Neural cell (in vitro differentiated cells): ENCODE measurements at regions not wholly inside any gene's neighbourhood (a gene's known extent, or its start where the extent isn't known, plus 50 kb on each side); places are given as distances from the start of the nearest gene placed in this dataset.

Experiments
- H2AFZ ChIP-seq: fragments of 200-600, 300-800 bp; sonication (generic), shearing (Covaris generic); 2 replicates; pipeline ENCODE4 v1.6.0; 2014; ENCODE audit warnings: low read depth, mild to moderate bottlenecking, antibody characterized with exemption, low read length, moderate library complexity
- H3F3A ChIP-seq: fragments of 200-600 bp; shearing (Covaris generic); 2 replicates; pipeline ENCODE4 v1.6.1; 2016; ENCODE audit warnings: mild to moderate bottlenecking, moderate library complexity, mixed read lengths, antibody characterized with exemption, low read length; ENCODE audit not compliant: insufficient read depth, poor library complexity, severe bottlenecking
- H3K27ac ChIP-seq: fragments of 200-600, 300-800 bp; sonication (generic), shearing (Covaris generic); 2 replicates; pipeline ENCODE4 v1.5.1; 2014; ENCODE audit warnings: mild to moderate bottlenecking, low read length, moderate library complexity
- H3K27me3 ChIP-seq: fragments of 300-800, 200-600 bp; sonication (generic), shearing (Covaris generic); 2 replicates; pipeline ENCODE4 v1.6.0; 2014; ENCODE audit warnings: mild to moderate bottlenecking, low read depth, low read length, moderate library complexity; ENCODE audit not compliant: insufficient read depth
- H3K36me3 ChIP-seq: fragments of 300-800, 200-600 bp; sonication (generic), shearing (Covaris generic); 2 replicates; pipeline ENCODE4 v1.5.1; 2014; ENCODE audit warnings: mild to moderate bottlenecking, antibody characterized with exemption, low read length, moderate library complexity; ENCODE audit not compliant: insufficient read depth
- H3K4me2 ChIP-seq: fragments of 300-800, 200-600 bp; sonication (generic), shearing (Covaris generic); 2 replicates; pipeline ENCODE4 v1.6.0; 2014; ENCODE audit warnings: mild to moderate bottlenecking, low read length
- H3K4me3 ChIP-seq: fragments of 300-800, 200-600 bp; sonication (generic), shearing (Covaris generic); 2 replicates; pipeline ENCODE4 v1.5.1; 2014; ENCODE audit warnings: mild to moderate bottlenecking, low read length, moderate library complexity
- H3K79me2 ChIP-seq: fragments of 200-600 bp; shearing (Covaris generic); replicated peaks from 2 replicates; pipeline ENCODE4 v1.6.0; 2014; ENCODE audit warnings: mild to moderate bottlenecking, low read length, moderate library complexity; ENCODE audit not compliant: insufficient read depth
- H3K9ac ChIP-seq: fragments of 300-800, 200-600 bp; sonication (generic), shearing (Covaris generic); 2 replicates; pipeline ENCODE4 v1.6.1; 2016; ENCODE audit warnings: mild to moderate bottlenecking, low read length, mixed read lengths
- H3K9me2 ChIP-seq: fragments of 200-600 bp; shearing (Covaris generic); 2 replicates; pipeline ENCODE4 v1.6.1; 2016; ENCODE audit warnings: mild to moderate bottlenecking, low read length, mixed read lengths; ENCODE audit not compliant: insufficient read depth
- H3K9me3 ChIP-seq: fragments of 200-600, 300-800 bp; sonication (generic), shearing (Covaris generic); 2 replicates; pipeline ENCODE4 v1.6.1; 2016; ENCODE audit warnings: mild to moderate bottlenecking, mixed run types, low read length, moderate library complexity, mixed read lengths
- H4K20me1 ChIP-seq: fragments of 200-600 bp; shearing (Covaris generic); 2 replicates; pipeline ENCODE4 v1.6.1; 2016; ENCODE audit warnings: mild to moderate bottlenecking, mixed run types; ENCODE audit not compliant: insufficient read depth
- EP300 ChIP-seq: fragments of 450-650 bp; conservative IDR thresholded peaks from 2 replicates; pipeline ENCODE4 v1.6.1; 2014; ENCODE audit warnings: antibody characterized with exemption, mild to moderate bottlenecking, moderate library complexity; ENCODE audit not compliant: poor library complexity, severe bottlenecking
- EZH2 ChIP-seq: fragments of 200-600, 300-800 bp; shearing (Covaris generic), sonication (generic); IDR thresholded peaks from 2 replicates; pipeline ENCODE4 v1.6.1; 2014; ENCODE audit warnings: antibody characterized with exemption, low read length, borderline replicate concordance, mild to moderate bottlenecking; ENCODE audit not compliant: insufficient read depth, poor library complexity, severe bottlenecking
- MXI1 ChIP-seq: fragments of 450-650 bp; conservative IDR thresholded peaks from 2 replicates; pipeline ENCODE4 v1.6.1; 2014; ENCODE audit warnings: antibody characterized with exemption, mild to moderate bottlenecking; ENCODE audit not compliant: poor library complexity, severe bottlenecking
- POLR2AphosphoS5 ChIP-seq: IDR thresholded peaks from 2 replicates; pipeline ENCODE4 v1.6.1; 2012
- RAD21 ChIP-seq: fragments of 450-650 bp; conservative IDR thresholded peaks from 2 replicates; pipeline ENCODE4 v1.6.1; 2014; ENCODE audit warnings: antibody characterized with exemption, mild to moderate bottlenecking, moderate library complexity
- SMC3 ChIP-seq: fragments of 450-650 bp; conservative IDR thresholded peaks from 2 replicates; pipeline ENCODE4 v1.6.1; 2014; ENCODE audit warnings: antibody characterized with exemption, mild to moderate bottlenecking, moderate library complexity; ENCODE audit not compliant: poor library complexity
- TAF1 ChIP-seq: IDR thresholded peaks from 2 replicates; pipeline ENCODE4 v1.6.1; 2012; ENCODE audit warnings: low read depth
- TF ChIP-seq, protein P1 (sequence below): IDR thresholded peaks from 2 replicates; pipeline ENCODE4 v1.6.1; 2012; ENCODE audit warnings: borderline replicate concordance
- TF ChIP-seq, protein P2 (sequence below): fragments of 450-650 bp; IDR thresholded peaks from 2 replicates; pipeline ENCODE4 v1.5.1; 2014; ENCODE audit warnings: antibody characterized with exemption, mild to moderate bottlenecking, moderate library complexity; ENCODE audit not compliant: poor library complexity, severe bottlenecking

- Histone ChIP-seq H3K4me3 (no peak overlapping the region), H3K9me2 (no peaks in the 10 kb centered on the region), H2AFZ (no peak overlapping the region), H3K4me2 (no peak overlapping the region), H4K20me1 (no peaks in the 10 kb centered on the region), H3K36me3 (no peaks in the 10 kb centered on the region), H3F3A (no peaks in the 10 kb centered on the region), H3K27ac (no peak overlapping the region), H3K27me3 (no peaks in the 10 kb centered on the region), H3K9me3 (no peaks in the 10 kb centered on the region), H3K9ac (no peak overlapping the region), H3K79me2 (no peaks in the 10 kb centered on the region)
- TF ChIP-seq SMC3 (no peak), EZH2 (no peak), RAD21 (no peak), POLR2AphosphoS5 (no peak), TAF1 (no peak), MXI1 (no peak), EP300 (no peak)
- TF ChIP-seq, protein P1, sequence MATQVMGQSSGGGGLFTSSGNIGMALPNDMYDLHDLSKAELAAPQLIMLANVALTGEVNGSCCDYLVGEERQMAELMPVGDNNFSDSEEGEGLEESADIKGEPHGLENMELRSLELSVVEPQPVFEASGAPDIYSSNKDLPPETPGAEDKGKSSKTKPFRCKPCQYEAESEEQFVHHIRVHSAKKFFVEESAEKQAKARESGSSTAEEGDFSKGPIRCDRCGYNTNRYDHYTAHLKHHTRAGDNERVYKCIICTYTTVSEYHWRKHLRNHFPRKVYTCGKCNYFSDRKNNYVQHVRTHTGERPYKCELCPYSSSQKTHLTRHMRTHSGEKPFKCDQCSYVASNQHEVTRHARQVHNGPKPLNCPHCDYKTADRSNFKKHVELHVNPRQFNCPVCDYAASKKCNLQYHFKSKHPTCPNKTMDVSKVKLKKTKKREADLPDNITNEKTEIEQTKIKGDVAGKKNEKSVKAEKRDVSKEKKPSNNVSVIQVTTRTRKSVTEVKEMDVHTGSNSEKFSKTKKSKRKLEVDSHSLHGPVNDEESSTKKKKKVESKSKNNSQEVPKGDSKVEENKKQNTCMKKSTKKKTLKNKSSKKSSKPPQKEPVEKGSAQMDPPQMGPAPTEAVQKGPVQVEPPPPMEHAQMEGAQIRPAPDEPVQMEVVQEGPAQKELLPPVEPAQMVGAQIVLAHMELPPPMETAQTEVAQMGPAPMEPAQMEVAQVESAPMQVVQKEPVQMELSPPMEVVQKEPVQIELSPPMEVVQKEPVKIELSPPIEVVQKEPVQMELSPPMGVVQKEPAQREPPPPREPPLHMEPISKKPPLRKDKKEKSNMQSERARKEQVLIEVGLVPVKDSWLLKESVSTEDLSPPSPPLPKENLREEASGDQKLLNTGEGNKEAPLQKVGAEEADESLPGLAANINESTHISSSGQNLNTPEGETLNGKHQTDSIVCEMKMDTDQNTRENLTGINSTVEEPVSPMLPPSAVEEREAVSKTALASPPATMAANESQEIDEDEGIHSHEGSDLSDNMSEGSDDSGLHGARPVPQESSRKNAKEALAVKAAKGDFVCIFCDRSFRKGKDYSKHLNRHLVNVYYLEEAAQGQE = no peak
- TF ChIP-seq, protein P2, sequence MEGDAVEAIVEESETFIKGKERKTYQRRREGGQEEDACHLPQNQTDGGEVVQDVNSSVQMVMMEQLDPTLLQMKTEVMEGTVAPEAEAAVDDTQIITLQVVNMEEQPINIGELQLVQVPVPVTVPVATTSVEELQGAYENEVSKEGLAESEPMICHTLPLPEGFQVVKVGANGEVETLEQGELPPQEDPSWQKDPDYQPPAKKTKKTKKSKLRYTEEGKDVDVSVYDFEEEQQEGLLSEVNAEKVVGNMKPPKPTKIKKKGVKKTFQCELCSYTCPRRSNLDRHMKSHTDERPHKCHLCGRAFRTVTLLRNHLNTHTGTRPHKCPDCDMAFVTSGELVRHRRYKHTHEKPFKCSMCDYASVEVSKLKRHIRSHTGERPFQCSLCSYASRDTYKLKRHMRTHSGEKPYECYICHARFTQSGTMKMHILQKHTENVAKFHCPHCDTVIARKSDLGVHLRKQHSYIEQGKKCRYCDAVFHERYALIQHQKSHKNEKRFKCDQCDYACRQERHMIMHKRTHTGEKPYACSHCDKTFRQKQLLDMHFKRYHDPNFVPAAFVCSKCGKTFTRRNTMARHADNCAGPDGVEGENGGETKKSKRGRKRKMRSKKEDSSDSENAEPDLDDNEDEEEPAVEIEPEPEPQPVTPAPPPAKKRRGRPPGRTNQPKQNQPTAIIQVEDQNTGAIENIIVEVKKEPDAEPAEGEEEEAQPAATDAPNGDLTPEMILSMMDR = no peak
Observed at GRCh38 chr1:83064589-83065242, 934.2 kb downstream of the TTLL7 start.

- TF ChIP-seq EP300 (no peak), SMC3 (no peak), EZH2 (no peak), MXI1 (no peak), POLR2AphosphoS5 (no peak), TAF1 (no peak), RAD21 (no peak)
- TF ChIP-seq, protein P2 = no peak
- TF ChIP-seq, protein P1 = no peak
- H3K9ac ChIP-seq = no peak overlapping the region
- no peaks in the 10 kb centered on the region for H3K9me2 ChIP-seq
- H3K79me2 ChIP-seq = no peaks in the 10 kb centered on the region
- H3K27ac ChIP-seq = no peak overlapping the region
- no peak overlapping the region for H3K4me2 ChIP-seq
- H3F3A ChIP-seq = no peaks in the 10 kb centered on the region
- no peaks in the 10 kb centered on the region for H3K36me3 ChIP-seq
- H4K20me1 ChIP-seq = no peaks in the 10 kb centered on the region
- H2AFZ ChIP-seq = no peak overlapping the region
- no peak overlapping the region for H3K4me3 ChIP-seq
- no peaks in the 10 kb centered on the region for H3K9me3 ChIP-seq
- no peaks in the 10 kb centered on the region for H3K27me3 ChIP-seq
Observed at GRCh38 chr1:83060651-83061390, 938.1 kb downstream of the TTLL7 start.
